Trophoblast cell (in vitro differentiated cells and primary cell): ENCODE measurements at regions not wholly inside any gene's neighbourhood (a gene's known extent, or its start where the extent isn't known, plus 50 kb on each side); places are given as distances from the start of the nearest gene placed in this dataset.

ENCODE experiments used
- DNase-seq, 2 donors: peaks; one replicate each; pipeline ENCODE4 v3.0.0-alpha.2; 2016
- H2AFZ ChIP-seq: 2 replicates; pipeline ENCODE4 v1.6.1; 2013; ENCODE audit warnings: low read length, moderate library complexity, mild to moderate bottlenecking; ENCODE audit not compliant: insufficient read depth, poor library complexity
- H2AK5ac ChIP-seq: 2 replicates; pipeline ENCODE4 v1.6.1; 2013; ENCODE audit warnings: mild to moderate bottlenecking, low read length
- H2BK120ac ChIP-seq: 2 replicates; pipeline ENCODE4 v1.6.1; 2013; ENCODE audit warnings: low read length, mild to moderate bottlenecking, moderate library complexity; ENCODE audit not compliant: insufficient read depth, poor library complexity
- H2BK12ac ChIP-seq: 2 replicates; pipeline ENCODE4 v1.6.1; 2013; ENCODE audit warnings: mild to moderate bottlenecking, low read length, moderate library complexity
- H2BK5ac ChIP-seq: 2 replicates; pipeline ENCODE4 v1.6.1; 2013; ENCODE audit warnings: low read length, low read depth, moderate library complexity, mild to moderate bottlenecking; ENCODE audit not compliant: poor library complexity
- H3K14ac ChIP-seq: 2 replicates; pipeline ENCODE4 v1.6.1; 2013; ENCODE audit warnings: mild to moderate bottlenecking, low read length
- H3K18ac ChIP-seq: 2 replicates; pipeline ENCODE4 v1.6.1; 2013; ENCODE audit warnings: mild to moderate bottlenecking, low read length
- H3K23ac ChIP-seq: 2 replicates; pipeline ENCODE4 v1.6.1; 2013; ENCODE audit warnings: low read length
- H3K27ac ChIP-seq: 2 replicates; pipeline ENCODE4 v1.5.1; 2013; ENCODE audit warnings: low read depth, mild to moderate bottlenecking, inconsistent platforms, low read length, moderate library complexity
- H3K27me3 ChIP-seq: 2 replicates; pipeline ENCODE4 v1.6.1; 2013; ENCODE audit warnings: inconsistent platforms, mild to moderate bottlenecking, low read length, moderate library complexity; ENCODE audit not compliant: insufficient read depth
- H3K36me3 ChIP-seq, 2 experiments: 1 replicate in 1 of 2; 2 replicates in 1 of 2; pipeline ENCODE4 v1.6.1; 2013; ENCODE audit warnings: low read length in 2 of 2, mild to moderate bottlenecking in 2 of 2, moderate library complexity in 1 of 2; ENCODE audit not compliant: insufficient read depth in 2 of 2, control insufficient read depth in 1 of 2
- H3K4ac ChIP-seq: 2 replicates; pipeline ENCODE4 v1.6.1; 2013; ENCODE audit warnings: low read depth, mild to moderate bottlenecking, low read length, moderate library complexity
- H3K4me1 ChIP-seq, 2 experiments: 1 replicate in 1 of 2; 2 replicates in 1 of 2; pipeline ENCODE4 v1.6.1; 2013; ENCODE audit warnings: low read length in 2 of 2, mild to moderate bottlenecking in 2 of 2, moderate library complexity in 1 of 2; ENCODE audit not compliant: insufficient read depth in 2 of 2, control insufficient read depth in 1 of 2
- H3K4me2 ChIP-seq: 2 replicates; pipeline ENCODE4 v1.6.1; 2013; ENCODE audit warnings: inconsistent platforms, mild to moderate bottlenecking, low read length, moderate library complexity
- H3K4me3 ChIP-seq: 2 replicates; pipeline ENCODE4 v1.5.1; 2013; ENCODE audit warnings: mild to moderate bottlenecking, low read depth, low read length, inconsistent platforms
- H3K79me1 ChIP-seq: one replicate; pipeline ENCODE4 v1.6.1; 2013; ENCODE audit warnings: low read length
- H3K79me2 ChIP-seq: 2 replicates; pipeline ENCODE4 v1.6.1; 2013; ENCODE audit warnings: low read length, mild to moderate bottlenecking; ENCODE audit not compliant: control insufficient read depth, insufficient read depth, poor library complexity
- H3K9ac ChIP-seq: 2 replicates; pipeline ENCODE4 v1.6.1; 2013; ENCODE audit warnings: mild to moderate bottlenecking, low read length
- H3K9me3 ChIP-seq: 2 replicates; pipeline ENCODE4 v1.6.1; 2013; ENCODE audit warnings: low read depth, mild to moderate bottlenecking, control low read depth, inconsistent platforms, low read length; ENCODE audit not compliant: insufficient read depth
- H4K12ac ChIP-seq: 2 replicates; pipeline ENCODE4 v1.6.1; 2013; ENCODE audit warnings: low read depth, mild to moderate bottlenecking, low read length, moderate library complexity
- H4K8ac ChIP-seq: 2 replicates; pipeline ENCODE4 v1.6.1; 2013; ENCODE audit warnings: low read depth, mild to moderate bottlenecking, low read length, moderate library complexity
- H4K91ac ChIP-seq: one replicate; pipeline ENCODE4 v1.6.1; 2013; ENCODE audit warnings: low read depth, mild to moderate bottlenecking, low read length, moderate library complexity
- WGBS: extraction: QIAGEN DNeasy Blood & Tissue Kit; methylation state at CpG from one replicate; pipeline ENCODE4 v1.1.7; 2013; ENCODE audit warnings: missing lambda C conversion rate; ENCODE audit not compliant: insufficient read length, insufficient coverage; ENCODE audit errors: extremely low coverage; 5-methylcytosine and 5-hydroxymethylcytosine counted together

DNA sequence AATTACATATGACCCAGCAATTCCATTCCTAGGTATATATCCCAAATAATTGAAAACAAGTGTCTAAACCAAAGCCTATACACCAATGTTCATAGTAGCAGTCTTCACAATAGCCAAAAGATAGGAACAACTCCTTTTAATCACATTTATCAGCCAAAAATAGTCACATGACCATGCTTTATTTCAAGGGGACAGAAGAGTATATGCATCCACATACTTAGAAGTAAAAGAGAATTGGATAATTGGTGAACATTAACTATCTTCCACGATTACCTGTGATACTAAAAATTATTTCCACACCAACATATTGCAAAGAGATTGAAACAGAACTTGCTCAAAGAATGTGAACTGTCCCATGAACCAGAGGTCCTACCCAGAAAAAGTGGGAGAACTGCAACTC lies 51.8 kb upstream of the FOXE1 start:
- H2BK120ac ChIP-seq, result no peak overlapping the region
- H3K27ac ChIP-seq, result no peak overlapping the region
- H4K91ac ChIP-seq, result no peak overlapping the region
- no peak overlapping the region for H2BK12ac ChIP-seq
- no peak overlapping the region for H3K14ac ChIP-seq
- H2BK5ac ChIP-seq, result no peak overlapping the region
- H3K79me2 ChIP-seq, result peaks cover 2% of the 10 kb centered on the region
- H3K23ac ChIP-seq, result no peak overlapping the region
- H3K9ac ChIP-seq, result no peak overlapping the region
- peaks cover 2% of the 10 kb centered on the region for H3K9me3 ChIP-seq
- H2AFZ ChIP-seq, result no peak overlapping the region
- H2AK5ac ChIP-seq, result no peak overlapping the region
- no peak overlapping the region for H4K12ac ChIP-seq
- H3K18ac ChIP-seq, result no peak overlapping the region
- H3K36me3 ChIP-seq, result no peaks in the 10 kb centered on the region
- H3K27me3 ChIP-seq, result no peaks in the 10 kb centered on the region
- no peak overlapping the region for H3K4me3 ChIP-seq
- DNase-seq, result no peak
- H4K8ac ChIP-seq, result no peak overlapping the region
- peaks cover 3% of the 10 kb centered on the region for H3K79me1 ChIP-seq
- H3K4me1 ChIP-seq, result peaks cover 3 to 7% of the 10 kb centered on the region in 2 experiments
- no peak overlapping the region for H3K4ac ChIP-seq
- WGBS, result no CpG with 5 or more reads among the region's 1 CpG
- H3K4me2 ChIP-seq, result no peak overlapping the region

DNA sequence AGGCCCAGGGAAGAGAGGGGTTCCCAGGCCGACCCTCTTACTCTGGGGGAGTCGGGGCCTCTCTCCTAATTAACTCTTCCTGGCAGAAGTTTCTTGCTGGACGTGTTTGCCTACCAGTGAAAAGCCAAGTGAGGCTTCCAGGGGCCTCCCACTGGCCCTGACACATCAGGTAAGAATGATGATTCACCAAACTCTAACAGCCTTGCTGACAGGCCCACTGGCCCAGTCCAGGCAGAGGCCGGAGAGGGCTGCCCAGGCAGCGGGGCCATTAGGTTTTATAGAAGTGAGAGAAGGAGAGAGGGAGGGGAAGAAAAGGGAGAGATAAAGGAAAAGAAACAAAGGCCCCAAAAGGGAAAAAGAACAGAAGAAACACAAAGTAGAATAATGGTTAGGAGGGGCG lies 50.8 kb upstream of the FOXE1 start:
- H3K27me3 ChIP-seq, result no peaks in the 10 kb centered on the region
- no CpG with 5 or more reads among the region's 6 CpGs for WGBS
- no peak overlapping the region for H4K91ac ChIP-seq

DNA sequence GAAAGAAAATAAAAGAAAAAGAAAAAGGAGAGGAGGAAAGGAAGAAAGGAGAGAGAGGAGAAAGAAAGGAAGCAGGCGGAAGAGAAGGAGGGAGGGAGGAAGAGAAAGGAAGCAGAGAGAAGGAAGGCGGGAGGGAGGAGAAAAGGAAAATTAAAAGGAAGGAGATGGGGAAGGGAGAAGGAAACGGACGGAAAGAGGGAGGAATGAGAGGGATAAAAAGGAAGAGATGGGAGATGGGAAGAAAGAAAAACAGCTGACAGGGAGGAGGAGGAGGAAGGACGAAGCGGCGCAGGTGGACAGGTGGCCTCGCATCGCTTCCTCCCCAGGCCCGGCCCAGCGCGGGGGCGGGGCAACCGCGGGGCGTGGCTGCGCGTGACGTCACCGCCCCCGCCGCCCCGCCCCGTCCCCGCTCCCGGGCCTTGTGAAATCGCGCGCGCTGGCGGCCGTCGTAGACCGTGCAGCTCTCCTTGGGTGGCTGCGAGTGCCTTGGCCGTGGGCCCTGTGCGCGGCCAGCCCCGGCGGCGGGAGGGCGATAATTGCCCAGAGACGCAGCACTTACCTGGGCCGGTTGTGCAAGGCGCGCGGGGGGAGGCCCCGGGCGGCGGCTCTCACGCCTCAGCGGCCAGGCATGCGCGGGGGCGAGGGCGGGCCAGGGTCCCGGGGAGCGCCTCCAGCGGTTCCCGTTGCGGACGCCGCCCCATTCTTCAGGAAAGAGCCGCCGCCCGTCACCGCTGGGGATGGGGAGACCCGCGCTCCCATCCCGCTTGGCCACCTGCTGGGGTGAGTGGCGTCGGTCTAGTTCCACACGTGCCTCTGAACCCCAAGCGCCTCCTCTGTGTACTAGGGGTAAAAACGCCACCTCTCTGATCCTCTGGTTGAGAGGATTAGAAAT lies 49.6 kb upstream of the FOXE1 start:
- Histone ChIP-seq H4K8ac (peak overlapping the region; percentile 86), H3K4me1 (peaks cover 3 to 7% of the 10 kb centered on the region in 2 experiments), H2BK12ac (no peak overlapping the region), H3K79me2 (peaks cover 2% of the 10 kb centered on the region), H3K18ac (peak overlapping the region; percentile 63), H2BK120ac (peak overlapping the region; percentile 53), H4K12ac (peak overlapping the region; percentile 40), H3K9ac (no peak overlapping the region), H3K27me3 (no peaks in the 10 kb centered on the region), H2AFZ (peak overlapping the region; percentile 85), H2AK5ac (no peak overlapping the region), H3K4me2 (peak overlapping the region; percentile 66), H3K9me3 (peaks cover 2% of the 10 kb centered on the region), H3K23ac (no peak overlapping the region), H3K14ac (peak overlapping the region; percentile 82), H3K4ac (peak overlapping the region; percentile 47), H3K27ac (no peak overlapping the region), H4K91ac (peak overlapping the region; percentile 75), H3K36me3 (no peaks in the 10 kb centered on the region), H2BK5ac (no peak overlapping the region), H3K4me3 (peak overlapping the region; percentile 74), H3K79me1 (peaks cover 3% of the 10 kb centered on the region)
- peak; percentile 66 to 85 for DNase-seq
- WGBS, result 100% methylated on average over 3 of the region's 75 CpGs

More for the DNA sequence above, 50.8 kb upstream of the FOXE1 start:
- H3K79me1 ChIP-seq, result peaks cover 3% of the 10 kb centered on the region
- peak overlapping the region; percentile 58 for H4K8ac ChIP-seq
- no peak overlapping the region for H2BK120ac ChIP-seq
- peaks cover 3 to 7% of the 10 kb centered on the region in 2 experiments for H3K4me1 ChIP-seq
- no peaks in the 10 kb centered on the region for H3K36me3 ChIP-seq
- H3K14ac ChIP-seq, result no peak overlapping the region
- H3K4ac ChIP-seq, result no peak overlapping the region
- H3K18ac ChIP-seq, result no peak overlapping the region
- no peak overlapping the region for H3K4me3 ChIP-seq
- peak overlapping the region; percentile 16 for H3K4me2 ChIP-seq
- H2BK5ac ChIP-seq, result no peak overlapping the region
- no peak overlapping the region for H3K9ac ChIP-seq
- H3K27ac ChIP-seq, result no peak overlapping the region
- no peak overlapping the region for H4K12ac ChIP-seq
- peaks cover 2% of the 10 kb centered on the region for H3K79me2 ChIP-seq
- peaks cover 2% of the 10 kb centered on the region for H3K9me3 ChIP-seq
- no peak overlapping the region for H2BK12ac ChIP-seq
- H3K23ac ChIP-seq, result no peak overlapping the region
- H2AK5ac ChIP-seq, result no peak overlapping the region
- no peak overlapping the region for H2AFZ ChIP-seq
- peak; percentile 69 to 74 for DNase-seq
